ENCODE measurements at regions not wholly inside any gene's neighbourhood (a gene's known extent, or its start where the extent isn't known, plus 50 kb on each side); places are given as distances from the start of the nearest gene placed in this dataset.

DNA sequence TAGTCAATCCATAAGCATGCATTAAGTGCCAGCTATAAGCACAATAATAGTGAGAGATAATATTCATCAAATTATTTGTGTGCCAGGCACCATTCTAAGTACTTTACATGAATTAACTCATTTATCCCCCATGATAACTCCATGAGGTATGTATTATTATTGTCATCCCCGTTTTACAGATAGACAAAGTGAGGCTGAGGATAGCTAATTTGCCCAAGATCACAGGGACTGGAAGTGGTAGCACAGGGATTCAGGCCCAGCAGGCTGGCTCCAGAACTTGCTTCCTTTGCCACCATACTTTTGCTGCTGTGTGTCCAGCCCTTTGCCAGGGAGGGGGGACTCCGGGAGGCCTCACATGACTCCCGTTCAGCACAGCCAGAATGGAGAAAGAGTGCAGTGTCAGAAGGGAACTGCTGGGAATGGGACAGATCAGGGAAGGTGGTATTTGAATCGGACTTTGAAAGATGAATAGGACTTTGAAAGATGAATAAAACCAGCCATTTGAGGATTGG lies 128.0 kb upstream of the PWP1 start:
- Histone ChIP-seq H3K9me3 (no peaks in the 10 kb centered on the region), H3K27ac (ENCODE audit: low read length) (no peak overlapping the region), H3K4me3 (ENCODE audit: control insufficient read depth in 1 of 2, extremely low read depth in 1 of 2, low read length in 1 of 2) (no peak overlapping the region), H3K36me3 (ENCODE audit: control insufficient read depth in 2 of 2, extremely low read depth in 1 of 2, insufficient read depth in 1 of 2, low read length in 1 of 2) (peaks cover 0 to 5% of the 10 kb centered on the region in 2 donors), H3K27me3 (replicated peaks in 1 of 2; ENCODE audit: control insufficient read depth in 2 of 2, extremely low read depth in 1 of 2, insufficient read depth in 2 of 2, low read length in 1 of 2) (no peaks in the 10 kb centered on the region), H3K4me1 (ENCODE audit: control insufficient read depth in 1 of 2, extremely low read depth in 1 of 2, insufficient read depth in 2 of 2, low read length in 2 of 2) (no peaks in the 10 kb centered on the region)
- Mint-ChIP-seq H3K4me3 (peak overlapping the region in 1 of 3 donors; percentile 3), H3K9me3 (no peaks in the 10 kb centered on the region), H3K4me1 (peaks cover 0 to 4% (median 0%) of the 10 kb centered on the region in 3 donors), H3K27ac (no peak overlapping the region), H3K36me3 (peaks cover 4% of the 10 kb centered on the region), H3K27me3 (no peaks in the 10 kb centered on the region)
- ATAC-seq (replicated peaks in 1 of 4) (no peak), DNase-seq (no peak)
- ChIA-PET CTCF (no interaction called here), POLR2A (no interaction called here)
- 94% methylated on average over 3 of the region's 4 CpGs for WGBS (ENCODE audit: insufficient coverage)

DNA sequence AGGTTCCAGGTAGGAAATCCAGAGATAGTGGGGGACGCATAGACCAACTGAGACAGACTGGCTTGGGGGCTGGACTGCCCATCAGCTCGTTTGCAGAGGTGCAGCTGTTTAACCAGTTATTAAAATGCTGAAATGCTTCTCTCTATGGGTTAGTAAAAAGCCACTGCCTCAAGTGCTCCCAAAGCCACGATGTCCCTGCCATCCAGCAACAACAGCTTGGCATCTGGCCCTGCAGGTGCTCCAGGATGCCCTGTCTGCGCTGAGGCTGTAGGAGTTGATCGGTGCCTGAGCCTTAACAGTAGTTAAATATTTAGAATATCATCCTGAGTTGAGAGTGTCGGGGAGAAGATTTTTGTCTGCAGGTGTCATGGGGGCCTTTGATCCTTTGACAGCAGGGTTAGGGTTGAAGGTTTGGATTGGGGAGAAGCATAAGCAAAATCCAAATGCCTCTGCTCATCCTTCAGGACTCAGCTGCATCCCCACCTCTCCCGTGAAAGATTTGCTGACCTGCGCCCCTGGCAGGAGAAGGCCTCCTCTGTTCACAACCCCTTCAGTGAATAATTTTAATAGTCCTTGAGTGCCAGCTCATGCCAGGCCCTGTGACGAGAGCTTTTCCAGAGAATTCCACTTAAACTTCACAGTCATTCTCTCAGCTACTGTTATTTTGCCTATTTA lies 127.3 kb upstream of the PWP1 start:
- CTCF ChIA-PET, result no interaction called here
- WGBS (ENCODE audit: insufficient coverage), result 82% methylated on average over 5 of the region's 9 CpGs

DNA sequence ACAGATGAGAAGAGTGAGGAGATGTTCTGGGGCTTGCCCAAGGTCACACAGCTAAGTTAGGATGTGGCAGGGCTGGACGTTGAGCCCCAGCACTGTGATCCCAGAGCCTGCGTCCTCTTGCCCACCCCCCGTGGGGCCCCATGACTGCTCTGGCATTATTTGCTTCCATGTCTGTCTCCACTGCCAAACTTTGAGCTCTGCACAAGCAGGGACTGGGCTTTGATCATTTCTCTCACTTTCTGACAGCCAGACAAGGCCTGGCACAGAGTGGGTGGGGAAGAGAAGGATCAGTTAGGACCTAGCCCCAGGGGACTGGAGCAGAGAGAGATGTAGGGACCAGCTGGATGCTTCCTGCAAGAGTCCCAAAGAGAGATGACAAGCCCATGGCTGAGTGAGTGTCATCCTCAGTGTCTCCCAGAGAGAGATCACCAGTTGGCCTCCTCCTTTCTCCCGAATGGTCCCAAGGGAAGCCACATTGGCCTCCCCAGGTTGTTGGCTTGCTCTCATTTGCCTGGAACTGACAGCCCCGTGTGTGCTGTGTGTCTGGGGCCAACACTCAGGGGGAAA lies 126.7 kb upstream of the PWP1 start:
- Histone ChIP-seq H3K27ac (ENCODE audit: low read length) (no peak overlapping the region), H3K27me3 (replicated peaks in 1 of 2; ENCODE audit: control insufficient read depth in 2 of 2, extremely low read depth in 1 of 2, insufficient read depth in 2 of 2, low read length in 1 of 2) (no peaks in the 10 kb centered on the region), H3K9me3 (no peaks in the 10 kb centered on the region), H3K4me3 (ENCODE audit: control insufficient read depth in 1 of 2, extremely low read depth in 1 of 2, low read length in 1 of 2) (no peak overlapping the region), H3K4me1 (ENCODE audit: control insufficient read depth in 1 of 2, extremely low read depth in 1 of 2, insufficient read depth in 2 of 2, low read length in 2 of 2) (no peaks in the 10 kb centered on the region), H3K36me3 (ENCODE audit: control insufficient read depth in 2 of 2, extremely low read depth in 1 of 2, insufficient read depth in 1 of 2, low read length in 1 of 2) (peaks cover 0 to 5% of the 10 kb centered on the region in 2 donors)
- DNase-seq, result no peak
- Mint-ChIP-seq H3K27ac (no peak overlapping the region), H3K36me3 (peaks cover 4% of the 10 kb centered on the region), H3K4me1 (peaks cover 0 to 4% (median 0%) of the 10 kb centered on the region in 3 donors), H3K27me3 (no peaks in the 10 kb centered on the region), H3K9me3 (no peaks in the 10 kb centered on the region), H3K4me3 (no peak overlapping the region)
- 76% methylated on average over 5 of the region's 5 CpGs for WGBS (ENCODE audit: insufficient coverage)
- CTCF ChIA-PET, result no interaction called here
- no peak for ATAC-seq (replicated peaks in 1 of 4)
- POLR2A ChIA-PET, result no interaction called here

More for the DNA sequence above, 127.3 kb upstream of the PWP1 start:
- H3K9me3 Mint-ChIP-seq, result no peaks in the 10 kb centered on the region
- Histone ChIP-seq H3K36me3 (ENCODE audit: control insufficient read depth in 2 of 2, extremely low read depth in 1 of 2, insufficient read depth in 1 of 2, low read length in 1 of 2) (peaks cover 0 to 5% of the 10 kb centered on the region in 2 donors), H3K27me3 (replicated peaks in 1 of 2; ENCODE audit: control insufficient read depth in 2 of 2, extremely low read depth in 1 of 2, insufficient read depth in 2 of 2, low read length in 1 of 2) (no peaks in the 10 kb centered on the region), H3K9me3 (no peaks in the 10 kb centered on the region), H3K27ac (ENCODE audit: low read length) (no peak overlapping the region), H3K4me1 (ENCODE audit: control insufficient read depth in 1 of 2, extremely low read depth in 1 of 2, insufficient read depth in 2 of 2, low read length in 2 of 2) (no peaks in the 10 kb centered on the region), H3K4me3 (ENCODE audit: control insufficient read depth in 1 of 2, extremely low read depth in 1 of 2, low read length in 1 of 2) (no peak overlapping the region)
- peaks cover 4% of the 10 kb centered on the region for H3K36me3 Mint-ChIP-seq
- POLR2A ChIA-PET, result no interaction called here
- H3K27ac Mint-ChIP-seq, result no peak overlapping the region
- no peaks in the 10 kb centered on the region for H3K27me3 Mint-ChIP-seq
- H3K4me1 Mint-ChIP-seq, result peaks cover 0 to 4% (median 0%) of the 10 kb centered on the region in 3 donors
- DNase-seq, result no peak
- H3K4me3 Mint-ChIP-seq, result peak overlapping the region in 1 of 3 donors; percentile 3
- no peak for ATAC-seq (replicated peaks in 1 of 4)

DNA sequence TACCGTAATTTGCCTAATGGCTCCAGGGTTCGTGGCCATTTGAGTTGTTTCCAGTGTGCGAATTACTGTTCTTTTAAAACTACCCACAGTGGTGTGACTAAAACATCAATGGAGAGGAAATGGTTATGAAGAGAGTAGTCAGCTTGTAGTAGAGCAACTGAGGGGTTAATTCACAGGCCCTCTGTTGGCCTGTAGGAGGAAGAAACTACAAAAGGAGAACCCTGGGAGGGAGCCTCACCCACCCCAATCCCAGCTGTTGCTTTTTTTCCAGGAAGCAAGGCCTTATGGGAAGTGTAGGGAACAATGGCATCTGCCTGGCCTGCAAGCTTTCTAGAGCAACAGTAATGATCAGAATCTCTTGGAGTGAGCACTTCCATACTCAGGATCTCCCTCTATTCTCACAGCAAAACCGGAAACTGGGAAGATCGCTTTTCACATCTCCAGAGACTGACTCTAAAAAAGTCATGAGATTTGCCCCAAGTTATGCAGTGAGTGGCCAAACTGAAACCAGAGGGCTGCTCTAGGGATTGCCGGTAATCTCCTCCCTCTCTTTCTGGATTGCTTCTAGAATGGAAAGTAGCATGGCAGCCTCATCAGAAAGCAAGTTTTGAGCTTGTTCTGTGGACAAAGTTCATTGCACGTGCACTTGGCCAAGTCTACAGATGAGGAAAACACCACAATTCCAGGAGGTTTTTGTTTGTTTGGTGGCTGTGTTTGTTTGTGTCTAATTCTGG lies 125.3 kb upstream of the PWP1 start:
- no peaks in the 10 kb centered on the region for H3K9me3 ChIP-seq
- DNase-seq (no peak), ATAC-seq (replicated peaks in 1 of 4) (no peak)
- peaks cover 0 to 6% (median 5%) of the 10 kb centered on the region in 3 donors for H3K4me1 Mint-ChIP-seq
- WGBS (ENCODE audit: insufficient coverage), result 84% methylated on average over 4 of the region's 7 CpGs
- peaks cover 5% of the 10 kb centered on the region for H3K36me3 Mint-ChIP-seq
- peaks cover 0 to 2% of the 10 kb centered on the region in 2 experiments for H3K4me1 ChIP-seq (ENCODE audit: control insufficient read depth in 1 of 2, extremely low read depth in 1 of 2, insufficient read depth in 2 of 2, low read length in 2 of 2)
- peaks cover 0 to 5% of the 10 kb centered on the region in 2 donors for H3K36me3 ChIP-seq (ENCODE audit: control insufficient read depth in 2 of 2, extremely low read depth in 1 of 2, insufficient read depth in 1 of 2, low read length in 1 of 2)
- H3K4me3 Mint-ChIP-seq, result no peak overlapping the region
- CTCF ChIA-PET, result no interaction called here
- POLR2A ChIA-PET, result interaction anchor here in 1 of 2 donors (0.5 kb wide), 1 partner anchor 988 kb away, joined by 5 read pairs; no protein-coding TSS in a partner anchor
- no peak overlapping the region for H3K27ac ChIP-seq (ENCODE audit: low read length)
- no peaks in the 10 kb centered on the region for H3K27me3 ChIP-seq (replicated peaks in 1 of 2; ENCODE audit: control insufficient read depth in 2 of 2, extremely low read depth in 1 of 2, insufficient read depth in 2 of 2, low read length in 1 of 2)
- no peak overlapping the region for H3K27ac Mint-ChIP-seq
- H3K9me3 Mint-ChIP-seq, result no peaks in the 10 kb centered on the region
- H3K27me3 Mint-ChIP-seq, result no peaks in the 10 kb centered on the region
- no peak overlapping the region for H3K4me3 ChIP-seq (ENCODE audit: control insufficient read depth in 1 of 2, extremely low read depth in 1 of 2, low read length in 1 of 2)

- DNase-seq, result no peak
- no peak overlapping the region for H3K4me3 Mint-ChIP-seq
- H3K36me3 Mint-ChIP-seq, result peaks cover 9% of the 10 kb centered on the region
- peaks cover 0 to 11% (median 7%) of the 10 kb centered on the region in 3 donors for H3K4me1 Mint-ChIP-seq
- WGBS (ENCODE audit: insufficient coverage), result 83% methylated on average over 2 of the region's 4 CpGs
- Histone ChIP-seq H3K9me3 (no peaks in the 10 kb centered on the region), H3K4me3 (ENCODE audit: control insufficient read depth in 1 of 2, extremely low read depth in 1 of 2, low read length in 1 of 2) (no peak overlapping the region), H3K27me3 (replicated peaks in 1 of 2; ENCODE audit: control insufficient read depth in 2 of 2, extremely low read depth in 1 of 2, insufficient read depth in 2 of 2, low read length in 1 of 2) (no peaks in the 10 kb centered on the region), H3K27ac (ENCODE audit: low read length) (no peak overlapping the region), H3K4me1 (ENCODE audit: control insufficient read depth in 1 of 2, extremely low read depth in 1 of 2, insufficient read depth in 2 of 2, low read length in 2 of 2) (peaks cover 2 to 7% of the 10 kb centered on the region in 2 experiments), H3K36me3 (ENCODE audit: control insufficient read depth in 2 of 2, extremely low read depth in 1 of 2, insufficient read depth in 1 of 2, low read length in 1 of 2) (peaks cover 0 to 5% of the 10 kb centered on the region in 2 donors)
- H3K27me3 Mint-ChIP-seq, result no peaks in the 10 kb centered on the region
- ATAC-seq (replicated peaks in 1 of 4), result no peak
- H3K9me3 Mint-ChIP-seq, result no peaks in the 10 kb centered on the region
- ChIA-PET CTCF (no interaction called here), POLR2A (interaction anchor here in 1 of 2 donors (0.5 kb wide), 1 partner anchor 989 kb away, joined by 5 read pairs; no protein-coding TSS in a partner anchor)
- no peak overlapping the region for H3K27ac Mint-ChIP-seq
Observed at GRCh38 chr12:107560899-107561285, 124.7 kb upstream of the PWP1 start.

GRCh38 chr12:107564946-107565345 lies 120.7 kb upstream of the PWP1 start:
- WGBS (ENCODE audit: insufficient coverage), result 38% methylated on average over 2 of the region's 3 CpGs
- ATAC-seq (replicated peaks in 1 of 4), result peak in 1 of 4 experiments; percentile 50

More at GRCh38 chr12:107564946-107565345, 120.7 kb upstream of the PWP1 start:
- no peaks in the 10 kb centered on the region for H3K27me3 Mint-ChIP-seq
- no peak overlapping the region for H3K4me3 Mint-ChIP-seq
- Histone ChIP-seq H3K4me3 (ENCODE audit: control insufficient read depth in 1 of 2, extremely low read depth in 1 of 2, low read length in 1 of 2) (no peak overlapping the region), H3K4me1 (ENCODE audit: control insufficient read depth in 1 of 2, extremely low read depth in 1 of 2, insufficient read depth in 2 of 2, low read length in 2 of 2) (peaks cover 2 to 12% of the 10 kb centered on the region in 2 experiments), H3K36me3 (ENCODE audit: control insufficient read depth in 2 of 2, extremely low read depth in 1 of 2, insufficient read depth in 1 of 2, low read length in 1 of 2) (no peaks in the 10 kb centered on the region), H3K27me3 (replicated peaks in 1 of 2; ENCODE audit: control insufficient read depth in 2 of 2, extremely low read depth in 1 of 2, insufficient read depth in 2 of 2, low read length in 1 of 2) (no peaks in the 10 kb centered on the region), H3K27ac (ENCODE audit: low read length) (no peak overlapping the region), H3K9me3 (no peaks in the 10 kb centered on the region)
- CTCF ChIA-PET, result no interaction called here
- peaks cover 13% of the 10 kb centered on the region for H3K36me3 Mint-ChIP-seq
- H3K9me3 Mint-ChIP-seq, result no peaks in the 10 kb centered on the region
- POLR2A ChIA-PET, result no interaction called here
- no peak overlapping the region for H3K27ac Mint-ChIP-seq
- peaks cover 0 to 20% (median 11%) of the 10 kb centered on the region in 3 donors for H3K4me1 Mint-ChIP-seq
- peak in 6 of 35 experiments; percentile 3 to 28 (median 5) for DNase-seq

All from T-cell (primary cell).